ENCODE measurements at regions not wholly inside any gene's neighbourhood (a gene's known extent, or its start where the extent isn't known, plus 50 kb on each side); places are given as distances from the start of the nearest gene placed in this dataset.

GRCh38 chr3:107076946-107077345 lies 300.3 kb upstream of the CCDC54 start:
- Histone ChIP-seq H3K27me3 (no peaks in the 10 kb centered on the region), H3K27ac (no peak overlapping the region), H3K4me3 (no peak overlapping the region), H3K4me1 (no peaks in the 10 kb centered on the region), H3K9me3 (no peaks in the 10 kb centered on the region), H3K36me3 (no peaks in the 10 kb centered on the region)
- DNase-seq, result no peak
- TF ChIP-seq CTCF (IDR thresholded peaks at IDR 0.05) (no peak), POLR2A (IDR thresholded peaks at IDR 0.05) (no peak)

- Histone ChIP-seq H3K36me3 (no peaks in the 10 kb centered on the region), H3K27ac (no peak overlapping the region), H3K4me3 (no peak overlapping the region), H3K9me3 (no peaks in the 10 kb centered on the region), H3K27me3 (no peaks in the 10 kb centered on the region), H3K4me1 (no peaks in the 10 kb centered on the region)
- TF ChIP-seq CTCF (IDR thresholded peaks at IDR 0.05), result no peak
- TF ChIP-seq POLR2A (IDR thresholded peaks at IDR 0.05), result no peak
- no peak for DNase-seq
Measured at GRCh38 chr3:107077391-107077790, 299.8 kb upstream of the CCDC54 start.

GRCh38 chr3:107082527-107082926 lies 294.7 kb upstream of the CCDC54 start:
- no peaks in the 10 kb centered on the region for H3K36me3 ChIP-seq
- no peaks in the 10 kb centered on the region for H3K9me3 ChIP-seq
- no peak for DNase-seq
- no peak overlapping the region for H3K27ac ChIP-seq
- no peaks in the 10 kb centered on the region for H3K4me1 ChIP-seq
- no peak overlapping the region for H3K4me3 ChIP-seq
- TF ChIP-seq POLR2A (IDR thresholded peaks at IDR 0.05), result no peak
- TF ChIP-seq CTCF (IDR thresholded peaks at IDR 0.05), result no peak
- H3K27me3 ChIP-seq, result no peaks in the 10 kb centered on the region

- H3K9me3 ChIP-seq, result no peaks in the 10 kb centered on the region
- DNase-seq, result no peak
- H3K27me3 ChIP-seq, result no peaks in the 10 kb centered on the region
- no peaks in the 10 kb centered on the region for H3K4me1 ChIP-seq
- H3K36me3 ChIP-seq, result no peaks in the 10 kb centered on the region
- no peak overlapping the region for H3K4me3 ChIP-seq
- no peak overlapping the region for H3K27ac ChIP-seq
- TF ChIP-seq POLR2A (IDR thresholded peaks at IDR 0.05), result no peak
- no peak for TF ChIP-seq CTCF (IDR thresholded peaks at IDR 0.05)
Measured at GRCh38 chr3:107085261-107085660, 292.0 kb upstream of the CCDC54 start.

GRCh38 chr3:107092121-107092520 lies 285.1 kb upstream of the CCDC54 start:
- no peak for DNase-seq
- H3K36me3 ChIP-seq, result no peaks in the 10 kb centered on the region
- TF ChIP-seq CTCF (IDR thresholded peaks at IDR 0.05) (no peak), POLR2A (IDR thresholded peaks at IDR 0.05) (no peak)
- no peak overlapping the region for H3K27ac ChIP-seq
- no peak overlapping the region for H3K4me3 ChIP-seq
- H3K4me1 ChIP-seq, result no peaks in the 10 kb centered on the region
- H3K9me3 ChIP-seq, result no peaks in the 10 kb centered on the region
- H3K27me3 ChIP-seq, result no peaks in the 10 kb centered on the region

- Histone ChIP-seq H3K36me3 (no peaks in the 10 kb centered on the region), H3K9me3 (no peaks in the 10 kb centered on the region), H3K4me3 (no peak overlapping the region), H3K4me1 (no peaks in the 10 kb centered on the region), H3K27me3 (no peaks in the 10 kb centered on the region), H3K27ac (no peak overlapping the region)
- DNase-seq, result no peak
- TF ChIP-seq POLR2A (IDR thresholded peaks at IDR 0.05) (no peak), CTCF (IDR thresholded peaks at IDR 0.05) (no peak)
Measured at GRCh38 chr3:107098864-107099263, 278.4 kb upstream of the CCDC54 start.

Measured in Peyer's patch (tissue), 4 donors.